Panc1 (cell line): ENCODE measurements at regions not wholly inside any gene's neighbourhood (a gene's known extent, or its start where the extent isn't known, plus 50 kb on each side); places are given as distances from the start of the nearest gene placed in this dataset.

ENCODE experiments used
- POLR2AphosphoS5 ChIP-seq: IDR thresholded peaks from 2 replicates; pipeline ENCODE4 v1.6.1; 2012; ENCODE audit warnings: mild to moderate bottlenecking, low read depth, low read length, moderate library complexity
- SIN3A ChIP-seq: IDR thresholded peaks from 2 replicates; pipeline ENCODE4 v1.6.1; 2012; ENCODE audit warnings: low read depth, mild to moderate bottlenecking, low read length, moderate library complexity, borderline replicate concordance; ENCODE audit not compliant: insufficient read depth
- TCF7L2 ChIP-seq: IDR thresholded peaks from 2 replicates; pipeline ENCODE4 v1.6.1; 2011; ENCODE audit warnings: mild to moderate bottlenecking, low read depth, low read length, inconsistent platforms
- TF ChIP-seq, protein P1 (sequence below): fragments of 450-650 bp; IDR thresholded peaks from 2 replicates; pipeline ENCODE4 v1.5.1; 2017; ENCODE audit warnings: mild to moderate bottlenecking
- TF ChIP-seq, protein P2 (sequence below), 2 experiments: IDR thresholded peaks; 2 replicates each; pipeline ENCODE4 v1.6.1; 2011 to 2012; ENCODE audit warnings: low read depth in 2 of 2, control low read depth in 1 of 2, low read length in 1 of 2, mild to moderate bottlenecking in 1 of 2, moderate library complexity in 1 of 2; ENCODE audit not compliant: insufficient read depth in 1 of 2

DNA sequence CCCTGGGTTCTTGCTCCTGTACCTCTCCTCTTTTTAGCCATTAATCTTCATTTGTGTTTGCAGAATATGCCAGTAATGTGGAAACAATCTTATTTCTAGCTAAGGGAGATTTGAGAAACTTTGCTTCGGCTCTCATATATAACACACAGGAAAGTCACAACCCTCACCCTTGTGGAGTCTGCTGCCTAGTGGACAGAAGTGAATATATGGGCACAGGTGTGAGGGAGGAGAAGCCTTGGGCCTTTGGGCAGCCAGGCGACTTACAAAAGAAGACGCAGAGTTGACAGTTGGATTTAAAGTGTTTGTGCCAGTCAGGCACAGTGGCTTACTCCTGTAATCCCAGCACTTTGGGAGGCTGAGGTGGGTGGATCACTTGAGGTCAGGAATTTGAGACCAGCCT, 181.8 kb upstream of the TBL1XR1 start:
- TF ChIP-seq, protein P1, sequence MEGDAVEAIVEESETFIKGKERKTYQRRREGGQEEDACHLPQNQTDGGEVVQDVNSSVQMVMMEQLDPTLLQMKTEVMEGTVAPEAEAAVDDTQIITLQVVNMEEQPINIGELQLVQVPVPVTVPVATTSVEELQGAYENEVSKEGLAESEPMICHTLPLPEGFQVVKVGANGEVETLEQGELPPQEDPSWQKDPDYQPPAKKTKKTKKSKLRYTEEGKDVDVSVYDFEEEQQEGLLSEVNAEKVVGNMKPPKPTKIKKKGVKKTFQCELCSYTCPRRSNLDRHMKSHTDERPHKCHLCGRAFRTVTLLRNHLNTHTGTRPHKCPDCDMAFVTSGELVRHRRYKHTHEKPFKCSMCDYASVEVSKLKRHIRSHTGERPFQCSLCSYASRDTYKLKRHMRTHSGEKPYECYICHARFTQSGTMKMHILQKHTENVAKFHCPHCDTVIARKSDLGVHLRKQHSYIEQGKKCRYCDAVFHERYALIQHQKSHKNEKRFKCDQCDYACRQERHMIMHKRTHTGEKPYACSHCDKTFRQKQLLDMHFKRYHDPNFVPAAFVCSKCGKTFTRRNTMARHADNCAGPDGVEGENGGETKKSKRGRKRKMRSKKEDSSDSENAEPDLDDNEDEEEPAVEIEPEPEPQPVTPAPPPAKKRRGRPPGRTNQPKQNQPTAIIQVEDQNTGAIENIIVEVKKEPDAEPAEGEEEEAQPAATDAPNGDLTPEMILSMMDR, result no peak
- TF ChIP-seq TCF7L2, result no peak
- TF ChIP-seq POLR2AphosphoS5, result no peak
- no peak for TF ChIP-seq SIN3A
- TF ChIP-seq, protein P2, sequence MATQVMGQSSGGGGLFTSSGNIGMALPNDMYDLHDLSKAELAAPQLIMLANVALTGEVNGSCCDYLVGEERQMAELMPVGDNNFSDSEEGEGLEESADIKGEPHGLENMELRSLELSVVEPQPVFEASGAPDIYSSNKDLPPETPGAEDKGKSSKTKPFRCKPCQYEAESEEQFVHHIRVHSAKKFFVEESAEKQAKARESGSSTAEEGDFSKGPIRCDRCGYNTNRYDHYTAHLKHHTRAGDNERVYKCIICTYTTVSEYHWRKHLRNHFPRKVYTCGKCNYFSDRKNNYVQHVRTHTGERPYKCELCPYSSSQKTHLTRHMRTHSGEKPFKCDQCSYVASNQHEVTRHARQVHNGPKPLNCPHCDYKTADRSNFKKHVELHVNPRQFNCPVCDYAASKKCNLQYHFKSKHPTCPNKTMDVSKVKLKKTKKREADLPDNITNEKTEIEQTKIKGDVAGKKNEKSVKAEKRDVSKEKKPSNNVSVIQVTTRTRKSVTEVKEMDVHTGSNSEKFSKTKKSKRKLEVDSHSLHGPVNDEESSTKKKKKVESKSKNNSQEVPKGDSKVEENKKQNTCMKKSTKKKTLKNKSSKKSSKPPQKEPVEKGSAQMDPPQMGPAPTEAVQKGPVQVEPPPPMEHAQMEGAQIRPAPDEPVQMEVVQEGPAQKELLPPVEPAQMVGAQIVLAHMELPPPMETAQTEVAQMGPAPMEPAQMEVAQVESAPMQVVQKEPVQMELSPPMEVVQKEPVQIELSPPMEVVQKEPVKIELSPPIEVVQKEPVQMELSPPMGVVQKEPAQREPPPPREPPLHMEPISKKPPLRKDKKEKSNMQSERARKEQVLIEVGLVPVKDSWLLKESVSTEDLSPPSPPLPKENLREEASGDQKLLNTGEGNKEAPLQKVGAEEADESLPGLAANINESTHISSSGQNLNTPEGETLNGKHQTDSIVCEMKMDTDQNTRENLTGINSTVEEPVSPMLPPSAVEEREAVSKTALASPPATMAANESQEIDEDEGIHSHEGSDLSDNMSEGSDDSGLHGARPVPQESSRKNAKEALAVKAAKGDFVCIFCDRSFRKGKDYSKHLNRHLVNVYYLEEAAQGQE (IDR thresholded peaks at IDR 0.05; ENCODE audit: insufficient read depth in 1 of 2, low read depth in 2 of 2, low read length in 1 of 2), result no peak
